Activated naive CD4-positive, alpha-beta T cell (primary cell): ENCODE measurements at regions not wholly inside any gene's neighbourhood (a gene's known extent, or its start where the extent isn't known, plus 50 kb on each side); places are given as distances from the start of the nearest gene placed in this dataset.

Experiments used
- DNase-seq, 4 experiments: peaks; one replicate each; lab custom pipeline; 2025; lab: John Stamatoyannopoulos, UW

GRCh38 chr14:61941421-61942150, 179.4 kb downstream of the SNAPC1 start:
- DNase-seq = no peak

DNA sequence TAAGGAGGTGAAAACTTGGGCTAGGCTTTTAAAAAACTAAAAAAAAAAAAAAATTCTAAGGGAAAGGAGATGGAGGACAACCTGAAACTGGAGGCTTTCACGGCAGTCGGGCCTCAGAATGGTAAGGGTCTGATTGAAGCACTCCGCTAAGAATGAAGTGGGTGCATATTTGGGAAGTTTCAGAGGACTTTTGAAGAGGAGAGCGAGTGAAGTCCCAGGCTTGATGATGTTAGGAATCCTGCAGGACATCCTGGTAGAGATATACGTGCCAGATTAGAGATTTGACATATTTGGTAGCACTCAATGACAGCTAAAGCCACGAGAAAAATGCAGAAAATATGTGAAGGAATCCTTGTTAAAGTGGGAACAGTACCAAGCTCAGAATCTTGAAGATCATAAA, 186.2 kb downstream of the SNAPC1 start:
- no peak for DNase-seq

DNA sequence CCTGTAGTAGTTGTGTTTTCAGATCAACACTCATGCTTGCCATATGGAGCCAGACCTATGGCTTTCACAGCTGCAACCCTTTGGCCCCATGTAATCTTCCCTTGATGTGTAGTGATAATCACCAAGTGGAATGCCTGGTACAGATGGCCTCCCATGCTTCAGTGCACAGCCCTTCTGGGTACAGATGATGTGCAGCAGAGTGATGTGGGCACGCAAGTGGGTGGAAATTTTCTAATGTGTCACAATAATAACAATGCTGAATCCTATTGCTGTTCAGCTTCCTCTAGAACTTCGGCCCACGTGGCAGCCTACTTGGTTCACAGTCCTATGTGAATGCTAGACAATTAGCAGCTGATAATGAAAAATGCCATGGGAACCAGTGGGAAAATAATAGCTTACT, 188.1 kb downstream of the SNAPC1 start:
- no peak for DNase-seq

GRCh38 chr14:61953602-61954001, 191.4 kb downstream of the SNAPC1 start:
- no peak for DNase-seq

DNA sequence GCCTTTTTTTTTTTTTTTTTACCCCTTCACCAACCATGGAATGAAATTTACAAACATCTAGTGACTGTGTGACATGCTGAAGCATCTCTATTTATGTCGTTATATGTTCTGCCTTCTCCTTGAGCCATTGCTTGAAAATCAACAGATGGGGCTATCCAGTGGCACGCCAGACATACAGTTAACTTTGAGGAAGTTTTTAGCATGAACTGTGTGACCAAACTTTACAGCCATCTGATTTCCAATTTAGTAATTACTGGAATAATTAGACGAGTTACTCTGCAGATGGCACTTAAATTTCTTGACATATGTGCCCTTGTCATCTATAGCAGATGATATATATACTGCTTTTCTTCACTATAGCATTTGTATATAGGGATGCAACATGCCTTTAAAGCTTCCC, 192.1 kb downstream of the SNAPC1 start:
- no peak for DNase-seq

DNA sequence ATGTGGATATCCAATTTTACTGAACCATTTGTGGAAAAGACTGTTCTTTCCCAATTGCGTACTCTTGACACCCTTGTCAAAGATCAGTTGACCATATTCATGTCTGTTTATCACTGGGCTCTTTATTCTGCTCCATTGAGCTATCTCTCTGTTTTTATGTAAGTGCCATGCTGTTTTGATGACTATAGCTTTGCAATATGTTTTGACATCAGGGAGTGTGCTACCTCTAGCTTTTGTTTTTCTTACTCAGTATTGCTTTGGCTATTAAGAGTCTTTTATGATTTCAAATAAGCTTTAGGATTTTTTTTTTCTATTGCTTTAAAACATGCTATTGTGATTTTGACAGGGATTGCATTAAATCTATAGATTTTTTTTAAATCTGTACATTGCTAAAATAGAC, 194.3 kb downstream of the SNAPC1 start:
- DNase-seq = no peak

GRCh38 chr14:61959348-61959747, 197.1 kb downstream of the SNAPC1 start:
- DNase-seq = no peak

DNA sequence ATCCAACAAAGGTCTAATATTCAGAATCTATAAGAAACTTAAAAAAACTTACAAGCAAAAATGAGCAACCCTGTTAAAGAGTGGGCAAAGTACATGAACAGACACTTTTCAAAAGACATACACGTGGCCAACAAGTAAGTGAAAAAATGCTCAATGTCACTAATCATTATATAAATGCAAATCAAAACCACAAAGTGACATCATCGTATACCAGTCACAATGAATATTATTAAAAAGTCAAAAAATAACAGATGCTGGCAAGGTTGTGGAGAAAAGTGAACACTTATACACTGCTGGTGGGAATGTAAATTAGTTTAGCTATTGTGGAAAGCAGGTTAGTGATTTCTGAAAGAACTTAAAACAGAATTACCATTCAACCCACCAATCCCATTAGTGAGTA, 199.1 kb downstream of the SNAPC1 start:
- no peak for DNase-seq

DNA sequence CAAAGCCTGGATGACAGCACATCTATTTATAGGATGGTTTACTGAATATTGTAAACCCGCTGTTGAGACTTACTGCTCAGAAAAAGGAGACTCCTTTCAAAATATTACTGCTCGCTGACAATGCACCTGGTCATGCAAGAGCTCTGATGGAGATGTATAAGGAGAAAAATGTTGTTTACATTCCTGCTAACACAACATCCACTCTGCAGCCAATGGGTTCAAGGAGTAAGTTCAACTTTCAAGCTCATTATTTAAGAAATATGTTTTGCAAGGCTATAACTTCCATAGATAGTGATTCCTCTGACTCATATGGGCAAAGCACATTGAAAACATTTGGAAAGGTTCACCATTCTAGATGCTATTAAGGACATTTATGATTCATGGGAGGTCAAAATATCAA, 201.7 kb downstream of the SNAPC1 start:
- DNase-seq = no peak

GRCh38 chr14:61965030-61965745, 203.0 kb downstream of the SNAPC1 start:
- no peak for DNase-seq

DNA sequence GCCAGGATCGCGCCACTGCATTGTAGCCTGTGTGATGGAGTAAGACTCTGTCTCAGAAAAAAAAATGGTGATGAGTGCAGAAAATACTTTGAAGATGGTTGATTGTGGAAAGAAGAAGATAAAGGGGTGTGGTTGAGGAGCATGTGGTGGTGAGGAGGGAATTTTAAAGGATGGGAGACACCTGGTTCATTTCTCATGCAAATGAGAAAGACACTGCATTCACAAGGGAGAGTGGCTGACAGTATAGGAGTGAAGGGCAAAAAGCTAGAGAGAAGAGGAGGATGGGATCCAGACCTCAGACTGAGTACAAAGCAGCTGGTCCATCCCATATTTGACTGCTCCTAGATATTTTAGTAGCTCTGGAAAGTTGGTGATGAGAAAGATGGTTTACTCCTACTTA, 206.0 kb downstream of the SNAPC1 start:
- no peak for DNase-seq

DNA sequence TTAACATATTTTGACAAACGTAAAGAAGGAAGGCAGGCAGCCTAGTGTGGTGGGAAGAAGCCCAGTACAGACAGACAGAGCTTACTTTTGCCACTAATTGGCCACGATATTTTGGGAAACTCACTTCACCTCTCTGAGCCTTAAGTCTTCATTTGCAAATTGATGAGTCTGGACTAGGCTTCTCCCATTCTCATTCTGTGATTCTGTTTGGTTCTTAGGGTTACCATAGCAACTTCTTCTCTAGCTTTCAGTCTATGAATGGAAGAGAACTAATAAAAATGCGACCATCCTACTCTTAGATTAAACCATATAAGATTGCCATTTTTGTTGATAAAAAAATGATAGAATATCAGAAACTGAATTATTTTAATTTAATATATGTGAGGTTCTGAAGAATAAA, 210.5 kb downstream of the SNAPC1 start:
- no peak for DNase-seq

GRCh38 chr14:61973981-61974380, 211.8 kb downstream of the SNAPC1 start:
- DNase-seq = no peak

- no peak for DNase-seq
Observed at GRCh38 chr14:61977217-61977616, 215.0 kb downstream of the SNAPC1 start.

GRCh38 chr14:61988240-61988639, 226.0 kb downstream of the SNAPC1 start:
- no peak for DNase-seq

GRCh38 chr14:61992139-61992538, 229.9 kb downstream of the SNAPC1 start:
- no peak for DNase-seq

DNA sequence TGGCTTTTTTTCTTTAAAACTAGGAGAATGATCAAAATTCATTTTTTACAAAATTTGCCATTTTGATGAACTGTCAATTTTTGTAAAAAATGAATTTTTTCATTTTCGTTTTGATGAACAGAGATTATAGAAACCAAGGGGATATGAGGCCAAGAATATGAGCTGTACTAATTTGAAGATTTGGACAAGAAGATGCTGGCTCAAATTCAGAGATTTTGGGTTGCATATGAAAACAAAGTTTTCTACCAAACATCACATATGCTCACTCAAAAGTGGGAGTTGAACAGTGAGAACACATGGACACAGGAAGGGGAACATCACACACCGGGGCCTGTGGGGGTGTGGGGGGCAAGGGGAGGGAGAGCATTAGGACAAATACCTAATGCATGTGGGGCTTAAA, 230.7 kb downstream of the SNAPC1 start:
- DNase-seq = no peak

GRCh38 chr14:61994589-61994988, 232.4 kb downstream of the SNAPC1 start:
- no peak for DNase-seq

GRCh38 chr14:61996753-61997152, 234.5 kb downstream of the SNAPC1 start:
- DNase-seq = no peak

DNA sequence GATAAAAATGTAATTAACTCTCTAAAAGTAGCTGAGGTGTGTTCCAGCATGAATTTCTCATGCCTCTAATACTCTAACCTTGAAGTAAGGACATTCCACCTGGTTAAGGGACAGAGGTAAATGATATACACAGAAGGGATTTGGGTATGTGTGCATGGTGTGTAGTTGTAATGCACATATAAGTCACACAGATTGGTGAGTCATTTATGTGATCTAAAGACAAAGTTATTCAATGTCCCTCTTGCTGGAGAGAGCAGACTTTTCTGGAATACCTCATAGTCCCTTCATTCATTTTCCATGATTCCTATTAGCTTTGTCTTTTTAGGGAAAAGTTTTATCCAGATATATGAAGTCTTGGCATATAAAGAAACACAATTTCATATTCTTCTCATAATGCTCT, 234.9 kb downstream of the SNAPC1 start:
- no peak for DNase-seq

DNA sequence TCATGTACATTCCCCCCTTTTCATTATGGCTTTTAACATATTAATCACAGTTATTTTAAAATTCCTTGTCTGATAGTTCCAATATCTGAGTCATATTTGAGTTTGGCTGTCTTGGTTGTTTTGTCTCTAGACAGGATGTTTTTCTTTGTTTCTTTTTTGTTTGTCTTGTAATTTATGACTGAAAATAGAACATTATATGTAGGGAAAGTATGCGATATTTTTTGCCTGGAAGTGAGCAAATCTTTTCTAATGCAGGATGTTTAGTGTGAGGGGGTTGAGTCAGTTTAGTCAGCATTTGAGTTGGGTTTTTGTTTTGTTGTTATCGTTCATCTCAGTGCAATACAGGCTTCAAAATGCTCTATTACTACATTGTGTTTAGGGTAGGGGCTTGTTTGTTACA, 239.7 kb downstream of the SNAPC1 start:
- no peak for DNase-seq

- no peak for DNase-seq
Observed at GRCh38 chr14:62002642-62003041, 240.4 kb downstream of the SNAPC1 start.

GRCh38 chr14:62003701-62004100, 241.5 kb downstream of the SNAPC1 start:
- DNase-seq = no peak
